HG02678 (cell line): ENCODE measurements at regions not wholly inside any gene's neighbourhood (a gene's known extent, or its start where the extent isn't known, plus 50 kb on each side); places are given as distances from the start of the nearest gene placed in this dataset.
A peak's percentile ranks its signal among the peaks of the same experiment; 100 is the strongest.

Experiments used
- ATAC-seq: cut with Tn5 transposase; IDR thresholded peaks from one replicate; pipeline ENCODE4 v1.9.1; 2021; ENCODE audit warnings: mild to moderate bottlenecking, moderate library complexity; ENCODE audit not compliant: unreplicated experiment

DNA sequence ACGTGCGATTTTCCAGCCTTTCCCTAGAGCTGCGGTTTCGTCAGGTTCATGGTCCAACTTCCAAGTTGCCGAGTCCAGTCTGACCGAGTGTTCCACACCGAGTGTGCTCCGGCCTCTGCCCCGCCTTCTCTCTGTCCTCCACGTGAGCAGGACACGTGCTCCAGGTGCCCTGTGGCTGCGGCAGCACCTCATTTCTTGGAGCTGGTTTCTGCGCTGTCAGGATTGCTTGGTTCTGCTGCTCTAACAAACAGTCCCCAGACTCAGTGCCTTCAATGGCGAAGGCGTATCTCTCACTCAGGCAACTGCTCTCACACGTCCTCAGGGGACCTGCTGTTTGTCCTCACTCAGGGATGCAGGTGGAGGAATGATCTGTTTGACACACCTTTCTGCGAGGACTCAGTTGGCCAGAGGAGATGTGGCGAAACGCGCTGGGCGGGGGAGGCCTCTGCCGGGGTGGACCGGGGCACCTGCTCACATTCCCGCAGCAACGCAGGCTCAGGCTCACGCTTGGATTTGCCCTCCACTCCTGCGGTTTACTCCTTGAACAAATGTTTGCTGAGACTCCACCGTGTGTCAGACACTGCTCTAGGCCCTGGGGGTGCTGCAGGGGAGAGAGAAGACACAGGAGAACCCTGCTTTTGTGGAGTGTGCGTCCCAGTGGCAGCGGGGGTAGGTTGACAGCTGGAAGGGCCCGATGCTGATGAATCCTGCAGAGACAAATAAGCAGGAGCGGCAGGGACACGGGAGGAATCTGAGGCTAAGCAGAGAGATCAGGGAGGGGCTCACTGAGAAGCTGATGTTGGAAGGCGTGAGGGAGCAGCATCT, 63.4 kb upstream of the FBRSL1 start:
- ATAC-seq: no peak

GRCh38 chr12:132424811-132425210, 65.1 kb upstream of the FBRSL1 start:
- ATAC-seq: no peak

- no peak for ATAC-seq
Measured at GRCh38 chr12:132423820-132424645, 65.9 kb upstream of the FBRSL1 start.

DNA sequence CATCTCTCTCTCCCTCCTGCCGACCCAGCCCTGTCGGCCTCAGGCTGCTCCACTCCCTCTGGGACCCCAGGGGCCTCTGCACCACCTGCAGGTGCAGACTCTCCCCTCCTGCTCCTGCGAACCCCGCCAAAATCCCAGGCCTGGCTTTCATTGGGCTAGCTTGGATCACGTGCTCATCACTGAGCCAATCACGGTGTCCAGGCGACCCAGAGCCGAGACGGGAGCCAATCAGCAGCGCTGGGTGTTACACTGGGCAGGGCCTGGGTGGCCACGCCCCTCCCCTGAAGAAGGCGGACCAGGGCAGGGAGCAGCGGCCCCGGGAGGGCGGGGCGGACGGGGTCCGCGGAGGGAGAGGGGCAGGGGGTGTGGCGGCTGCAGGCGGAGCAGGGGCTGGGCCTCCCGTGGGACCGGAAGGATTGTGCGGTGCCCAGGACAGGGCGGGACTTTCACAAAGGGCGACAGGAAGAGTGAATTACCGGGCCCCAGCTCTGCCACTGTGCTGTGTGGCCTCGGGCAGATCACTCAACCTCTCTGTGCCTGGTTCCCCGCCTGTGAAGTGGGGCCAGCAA, 66.6 kb upstream of the FBRSL1 start:
- no peak for ATAC-seq

- ATAC-seq: no peak
Measured at GRCh38 chr12:132422381-132423043, 67.4 kb upstream of the FBRSL1 start.

DNA sequence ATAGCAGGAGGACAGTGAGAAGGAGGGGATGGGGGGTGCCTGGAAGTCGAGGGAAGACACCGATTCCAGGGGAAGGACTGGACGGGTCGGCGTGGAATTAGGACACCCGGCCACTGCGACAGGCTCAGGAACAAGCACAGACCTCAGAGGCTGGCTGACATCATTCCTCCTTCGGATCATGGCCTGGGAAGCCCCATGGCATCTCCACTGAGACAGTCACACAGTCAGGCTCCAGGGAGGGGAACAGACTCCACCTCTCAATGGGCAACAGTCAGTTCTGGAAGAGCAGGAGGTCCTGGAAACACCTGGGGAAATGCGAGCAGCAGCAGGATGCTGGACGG, 67.9 kb upstream of the FBRSL1 start:
- no peak for ATAC-seq

DNA sequence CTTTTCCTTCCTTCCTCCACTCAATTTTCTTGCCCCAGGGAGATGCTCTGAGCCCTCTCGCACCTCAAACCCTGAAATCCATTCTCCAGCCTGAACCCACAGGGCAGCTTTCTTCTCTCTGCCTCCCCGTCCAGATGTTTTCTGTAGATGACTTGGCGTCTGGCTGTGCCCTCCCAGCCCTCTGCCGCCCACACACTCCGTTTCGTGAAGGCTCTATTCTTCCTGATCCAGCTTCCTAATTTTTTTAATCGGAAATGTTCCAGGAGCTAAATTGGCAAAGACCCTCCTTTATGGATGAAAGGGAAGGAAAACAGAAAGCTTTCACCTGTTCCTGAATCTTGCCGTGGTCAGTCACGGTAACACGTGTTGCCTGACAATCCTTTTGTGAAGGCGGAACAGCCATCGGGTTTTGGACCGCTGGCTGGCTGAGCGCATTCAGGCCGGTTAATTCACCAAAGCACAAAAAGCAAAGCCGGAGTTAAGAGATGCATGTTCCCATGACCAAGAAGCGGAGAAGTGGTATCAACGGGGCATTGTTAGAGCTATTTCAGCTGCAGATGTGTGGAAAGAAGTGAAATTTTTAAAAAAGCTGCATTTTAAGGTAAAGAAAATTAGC, 70.2 kb upstream of the FBRSL1 start:
- ATAC-seq: no peak

DNA sequence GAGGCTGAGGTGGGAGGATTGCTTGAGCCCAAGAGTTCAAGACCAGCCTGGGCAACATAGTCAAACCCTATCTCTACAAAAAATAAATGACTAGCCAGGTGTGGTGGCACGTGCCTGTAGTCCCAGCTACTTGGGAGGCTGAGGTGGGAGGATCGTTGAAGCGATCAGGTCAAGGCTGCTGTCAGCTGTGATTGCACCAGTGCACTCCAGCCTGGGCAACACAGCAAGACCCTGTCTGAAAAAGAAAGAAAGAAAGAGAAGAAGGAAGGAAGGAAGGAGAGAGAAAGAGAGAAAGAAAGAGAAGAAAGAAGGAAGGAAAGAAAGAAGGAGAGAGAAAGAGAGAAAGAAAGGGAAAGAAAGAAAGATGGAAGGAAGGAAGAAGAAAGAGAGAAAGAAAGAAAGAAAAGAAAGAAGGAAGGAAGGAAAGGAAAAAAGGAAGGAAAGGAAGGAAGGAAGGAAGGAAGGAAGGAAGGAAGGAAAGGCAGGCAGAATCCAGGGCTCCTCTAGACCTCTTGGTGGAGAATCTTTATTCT, 71.5 kb upstream of the FBRSL1 start:
- ATAC-seq: no peak

DNA sequence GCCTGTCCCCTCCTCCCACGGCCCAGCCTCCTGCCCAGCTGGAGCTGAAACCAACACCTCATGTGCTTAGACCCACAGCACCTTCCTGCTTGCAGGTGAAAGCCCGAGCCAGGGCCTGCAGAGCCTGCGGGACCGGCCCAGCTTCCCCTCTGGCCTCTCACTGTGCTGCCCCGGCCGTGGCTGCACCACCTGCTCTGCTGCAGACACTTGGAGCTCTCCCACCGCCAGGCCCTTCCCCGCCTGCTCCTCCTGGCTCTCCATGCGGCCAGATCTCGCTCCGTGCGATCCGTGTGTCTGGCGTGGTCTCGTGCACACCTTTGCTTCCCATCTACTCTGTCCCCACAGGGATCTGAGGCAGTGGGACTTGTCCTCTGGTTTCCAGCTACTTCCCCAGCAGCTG, 72.2 kb upstream of the FBRSL1 start:
- no peak for ATAC-seq

DNA sequence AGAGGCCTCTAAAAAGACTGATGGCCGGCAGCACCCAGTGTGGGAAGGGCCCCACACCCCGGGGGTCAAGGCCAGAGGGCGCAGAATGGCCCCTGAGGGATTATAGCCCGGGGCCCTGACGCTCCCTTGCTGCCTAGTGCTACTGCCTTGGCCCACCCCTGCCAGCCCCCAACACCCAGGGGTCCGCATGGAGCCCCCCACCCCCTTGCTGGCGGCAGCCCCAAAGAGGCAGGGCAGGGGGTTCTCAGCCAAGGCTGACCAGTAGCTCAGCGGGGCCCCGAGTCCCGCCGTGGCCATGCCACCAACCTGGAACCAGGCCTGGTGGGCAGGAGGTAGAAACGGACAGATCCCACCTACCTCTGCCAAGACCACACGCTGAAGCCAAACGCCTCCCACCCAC, 73.1 kb upstream of the FBRSL1 start:
- no peak for ATAC-seq

- ATAC-seq: no peak
Measured at GRCh38 chr12:132416121-132416673, 73.8 kb upstream of the FBRSL1 start.

DNA sequence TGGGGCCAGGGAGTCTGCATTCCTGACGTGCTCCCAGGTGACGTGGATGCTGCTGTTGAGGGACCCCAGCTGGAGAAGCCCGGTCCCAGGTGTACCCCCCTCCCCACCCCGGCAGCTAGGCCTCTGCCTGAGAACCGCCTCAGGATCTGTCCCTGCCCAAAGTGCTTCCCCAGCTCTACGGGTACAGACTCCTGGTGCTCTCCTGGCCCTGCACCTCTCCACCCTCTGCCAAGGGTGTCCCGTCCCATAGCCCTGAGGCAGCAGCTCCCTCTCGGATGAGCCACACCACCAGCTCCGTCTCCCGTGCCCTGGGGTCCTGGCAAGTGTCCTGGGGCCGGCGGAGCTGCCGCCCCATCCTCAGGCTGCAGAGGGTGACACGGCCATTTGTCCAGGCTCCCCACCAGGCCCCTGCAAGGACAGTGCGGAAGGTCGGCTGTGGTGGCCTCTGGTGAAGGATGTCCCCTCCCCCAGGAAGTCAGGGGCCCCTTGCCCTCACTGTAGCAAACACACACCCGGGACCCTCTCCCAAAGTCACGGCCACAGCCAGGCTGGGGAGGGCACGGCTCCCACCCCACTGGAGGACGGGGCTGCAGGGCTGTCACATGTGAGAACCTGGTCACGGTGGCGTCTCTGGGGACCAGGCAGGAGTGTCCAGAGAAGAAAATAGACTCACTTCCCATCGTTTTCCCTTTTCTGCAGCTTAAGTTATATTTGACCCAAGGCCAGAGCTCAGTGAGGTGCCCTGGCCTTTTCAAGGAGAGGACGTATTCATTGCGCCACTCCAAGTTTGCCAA, 74.4 kb upstream of the FBRSL1 start:
- ATAC-seq: no peak

GRCh38 chr12:132414634-132415326, 75.2 kb upstream of the FBRSL1 start:
- peak; percentile 72 for ATAC-seq

- ATAC-seq: no peak
Measured at GRCh38 chr12:132413931-132414588, 75.9 kb upstream of the FBRSL1 start.

DNA sequence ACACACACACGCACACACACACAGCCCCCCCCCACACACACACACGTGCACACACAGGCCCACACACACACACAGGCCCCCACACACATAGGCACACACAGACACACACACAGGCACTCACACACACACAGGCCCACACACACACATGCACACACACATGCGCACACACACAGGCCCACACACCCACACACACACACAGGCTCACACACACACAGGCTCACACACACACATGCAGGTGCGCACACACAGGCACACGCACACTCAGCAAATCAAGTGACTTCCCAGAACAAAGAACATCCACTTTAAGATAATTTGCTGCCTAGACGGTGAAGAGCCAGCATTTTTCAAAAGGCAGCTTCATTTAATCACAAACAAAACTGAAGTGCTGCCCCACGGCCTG, 78.5 kb upstream of the FBRSL1 start:
- ATAC-seq: no peak

GRCh38 chr12:132410849-132411248, 79.1 kb upstream of the FBRSL1 start:
- ATAC-seq: no peak

DNA sequence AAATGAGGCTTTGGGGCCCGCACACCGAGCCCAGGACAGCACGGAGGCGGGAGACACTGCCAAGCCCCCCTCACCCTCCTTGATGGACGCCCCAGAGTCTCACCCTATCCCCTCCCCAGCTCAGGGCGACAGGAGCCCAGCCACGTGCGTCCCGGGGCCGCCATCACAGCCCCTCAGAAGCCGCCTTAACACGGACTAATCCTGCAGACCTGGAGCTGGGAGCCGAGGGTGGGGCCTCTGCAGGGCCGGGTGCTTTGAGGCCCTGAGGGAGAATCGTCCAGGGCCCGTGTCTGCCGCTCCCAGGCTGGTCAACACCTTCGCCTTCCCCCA, 79.7 kb upstream of the FBRSL1 start:
- ATAC-seq: no peak

DNA sequence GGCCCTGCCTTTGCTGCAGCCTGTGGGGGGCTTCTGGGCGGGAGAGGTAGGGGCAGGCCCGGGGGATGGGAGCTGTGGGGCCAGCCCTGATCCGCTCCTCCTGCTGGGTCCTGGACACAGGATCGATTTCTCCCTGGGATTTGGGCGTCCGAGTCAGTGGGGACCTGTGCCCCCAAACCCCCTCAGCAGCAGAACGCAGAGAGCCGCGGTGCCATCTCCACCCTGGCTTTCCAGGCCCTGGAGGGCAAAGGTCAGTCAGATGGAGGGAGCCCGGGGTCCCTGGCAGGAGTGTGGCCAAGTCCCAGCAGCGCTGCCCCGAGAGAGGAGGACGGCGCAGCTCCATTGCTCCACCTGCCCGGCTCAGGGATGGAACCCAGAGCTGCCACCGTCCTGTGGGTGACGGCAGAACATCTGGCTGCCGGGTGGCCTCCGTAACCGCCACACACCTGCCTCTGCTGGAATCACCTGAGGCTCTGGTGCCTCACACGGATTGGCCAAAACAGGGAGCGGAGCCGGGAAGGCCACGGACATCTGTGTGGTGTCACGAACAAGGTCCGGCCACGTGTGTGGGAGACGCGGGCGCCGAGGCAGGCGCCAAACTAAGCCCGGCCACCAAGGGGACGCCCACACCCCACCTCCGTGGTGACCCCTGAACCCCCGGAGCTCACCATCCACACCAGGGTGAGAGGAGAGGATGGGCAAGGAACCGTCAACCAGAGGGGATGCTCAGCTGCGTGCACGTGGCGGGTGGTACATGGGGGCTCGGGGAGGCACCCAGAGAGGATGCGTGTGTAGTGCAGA, 80.3 kb upstream of the FBRSL1 start:
- ATAC-seq: no peak
